ENCODE measurements at regions not wholly inside any gene's neighbourhood (a gene's known extent, or its start where the extent isn't known, plus 50 kb on each side); places are given as distances from the start of the nearest gene placed in this dataset.

GRCh38 chr13:73902847-73903246 lies 231.4 kb downstream of the KLF12 start:
- TF ChIP-seq, protein P1, sequence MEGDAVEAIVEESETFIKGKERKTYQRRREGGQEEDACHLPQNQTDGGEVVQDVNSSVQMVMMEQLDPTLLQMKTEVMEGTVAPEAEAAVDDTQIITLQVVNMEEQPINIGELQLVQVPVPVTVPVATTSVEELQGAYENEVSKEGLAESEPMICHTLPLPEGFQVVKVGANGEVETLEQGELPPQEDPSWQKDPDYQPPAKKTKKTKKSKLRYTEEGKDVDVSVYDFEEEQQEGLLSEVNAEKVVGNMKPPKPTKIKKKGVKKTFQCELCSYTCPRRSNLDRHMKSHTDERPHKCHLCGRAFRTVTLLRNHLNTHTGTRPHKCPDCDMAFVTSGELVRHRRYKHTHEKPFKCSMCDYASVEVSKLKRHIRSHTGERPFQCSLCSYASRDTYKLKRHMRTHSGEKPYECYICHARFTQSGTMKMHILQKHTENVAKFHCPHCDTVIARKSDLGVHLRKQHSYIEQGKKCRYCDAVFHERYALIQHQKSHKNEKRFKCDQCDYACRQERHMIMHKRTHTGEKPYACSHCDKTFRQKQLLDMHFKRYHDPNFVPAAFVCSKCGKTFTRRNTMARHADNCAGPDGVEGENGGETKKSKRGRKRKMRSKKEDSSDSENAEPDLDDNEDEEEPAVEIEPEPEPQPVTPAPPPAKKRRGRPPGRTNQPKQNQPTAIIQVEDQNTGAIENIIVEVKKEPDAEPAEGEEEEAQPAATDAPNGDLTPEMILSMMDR (conservative IDR thresholded peaks at IDR 0.05; ENCODE audit: low read depth, low read length), result no peak
- TF ChIP-seq, protein P2, sequence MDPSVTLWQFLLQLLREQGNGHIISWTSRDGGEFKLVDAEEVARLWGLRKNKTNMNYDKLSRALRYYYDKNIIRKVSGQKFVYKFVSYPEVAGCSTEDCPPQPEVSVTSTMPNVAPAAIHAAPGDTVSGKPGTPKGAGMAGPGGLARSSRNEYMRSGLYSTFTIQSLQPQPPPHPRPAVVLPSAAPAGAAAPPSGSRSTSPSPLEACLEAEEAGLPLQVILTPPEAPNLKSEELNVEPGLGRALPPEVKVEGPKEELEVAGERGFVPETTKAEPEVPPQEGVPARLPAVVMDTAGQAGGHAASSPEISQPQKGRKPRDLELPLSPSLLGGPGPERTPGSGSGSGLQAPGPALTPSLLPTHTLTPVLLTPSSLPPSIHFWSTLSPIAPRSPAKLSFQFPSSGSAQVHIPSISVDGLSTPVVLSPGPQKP (IDR thresholded peaks at IDR 0.05; ENCODE audit: borderline replicate concordance, low read depth, low read length), result no peak
- no peak for TF ChIP-seq POLR2A (IDR thresholded peaks at IDR 0.05; ENCODE audit: low read depth, low read length)
- no peak for TF ChIP-seq FOS (IDR thresholded peaks at IDR 0.05; ENCODE audit: low read depth, low read length)
- no peak for TF ChIP-seq RCOR1 (IDR thresholded peaks at IDR 0.05; ENCODE audit: insufficient replicate concordance, low read length)
- TF ChIP-seq RFX5 (IDR thresholded peaks at IDR 0.05; ENCODE audit: low read depth, low read length), result no peak
